Fibroblast of lung (primary cell): ENCODE measurements at regions not wholly inside any gene's neighbourhood (a gene's known extent, or its start where the extent isn't known, plus 50 kb on each side); places are given as distances from the start of the nearest gene placed in this dataset.

Experiments
- DNase-seq, 2 donors: peaks; one replicate each; pipeline versions ENCODE4 v3.0.0 to v3.0.0-alpha.2; 2010; ENCODE audit warnings: low read depth in 2 of 2
- H2AFZ ChIP-seq: 2 replicates; pipeline ENCODE4 v1.5.1; 2012; ENCODE audit warnings: low read length, control low read depth, inconsistent platforms
- H3K27ac ChIP-seq: 2 replicates; pipeline ENCODE4 v1.5.1; 2011; ENCODE audit warnings: low read length, control low read depth; ENCODE audit not compliant: insufficient read depth
- H3K27me3 ChIP-seq: 2 replicates; pipeline ENCODE4 v1.5.1; 2011; ENCODE audit warnings: mild to moderate bottlenecking, low read length; ENCODE audit not compliant: control insufficient read depth, insufficient read depth
- H3K36me3 ChIP-seq: 2 replicates; pipeline ENCODE4 v1.5.1; 2011; ENCODE audit warnings: low read length; ENCODE audit not compliant: control insufficient read depth, insufficient read depth
- H3K4me1 ChIP-seq: 2 replicates; pipeline ENCODE4 v1.5.1; 2011; ENCODE audit warnings: low read length; ENCODE audit not compliant: control insufficient read depth, insufficient read depth; ENCODE audit errors: extremely low read depth
- H3K4me2 ChIP-seq: 2 replicates; pipeline ENCODE4 v1.5.1; 2011; ENCODE audit warnings: low read length, control low read depth; ENCODE audit not compliant: insufficient read depth; ENCODE audit errors: extremely low read depth
- H3K4me3 ChIP-seq, 4 experiments: fragments of 200-600 bp in 1 of 4; sonication (generic) in 1 of 4; replicated peaks in 1 of 4; 2 replicates each; pipeline ENCODE4 v1.5.1; 2011 to 2016; ENCODE audit warnings: low read length in 4 of 4, low read depth in 3 of 4, mild to moderate bottlenecking in 3 of 4, control low read depth in 2 of 4, inconsistent platforms in 1 of 4, mixed read lengths in 1 of 4; ENCODE audit not compliant: insufficient read depth in 1 of 4; ENCODE audit errors: control extremely low read depth in 1 of 4
- H3K79me2 ChIP-seq: 2 replicates; pipeline ENCODE4 v1.5.1; 2012; ENCODE audit warnings: mild to moderate bottlenecking, low read length, inconsistent platforms; ENCODE audit not compliant: control insufficient read depth, insufficient read depth
- H3K9ac ChIP-seq: 2 replicates; pipeline ENCODE4 v1.5.1; 2011; ENCODE audit warnings: mild to moderate bottlenecking, low read length, control low read depth; ENCODE audit not compliant: insufficient read depth
- H3K9me3 ChIP-seq: 2 replicates; pipeline ENCODE4 v1.5.1; 2012; ENCODE audit warnings: low read depth, low read length; ENCODE audit not compliant: control insufficient read depth, insufficient read depth
- H4K20me1 ChIP-seq: 2 replicates; pipeline ENCODE4 v1.5.1; 2011; ENCODE audit warnings: low read length; ENCODE audit not compliant: control insufficient read depth, insufficient read depth; ENCODE audit errors: extremely low read depth
- CTCF ChIP-seq, 2 donors: IDR thresholded peaks in 1 of 2; conservative IDR thresholded peaks in 1 of 2; 1 replicate in 1 of 2; 2 replicates in 1 of 2; pipeline ENCODE4 v1.5.1; 2011 to 2012; ENCODE audit warnings: low read length in 2 of 2, control low read depth in 1 of 2, inconsistent platforms in 1 of 2, low read depth in 1 of 2, mild to moderate bottlenecking in 1 of 2
- EZH2 ChIP-seq: IDR thresholded peaks from 2 replicates; pipeline ENCODE4 v1.5.1; 2012; ENCODE audit warnings: low read length, control low read depth, mild to moderate bottlenecking; ENCODE audit errors: missing control alignments

GRCh38 chr5:170440771-170441392 lies 51.7 kb upstream of the KCNMB1 start:
- H3K36me3 ChIP-seq: no peaks in the 10 kb centered on the region
- TF ChIP-seq CTCF (conservative IDR thresholded peaks at IDR 0.05 in 1 of 2, IDR thresholded peaks at IDR 0.05 in 1 of 2; ENCODE audit: low read depth in 1 of 2, low read length in 2 of 2) (no peak), EZH2 (no peak)
- H3K27me3 ChIP-seq: no peaks in the 10 kb centered on the region
- H3K4me2 ChIP-seq: no peak overlapping the region
- no peak overlapping the region for H2AFZ ChIP-seq
- no peaks in the 10 kb centered on the region for H3K79me2 ChIP-seq
- no peaks in the 10 kb centered on the region for H3K9me3 ChIP-seq
- H3K4me1 ChIP-seq: no peaks in the 10 kb centered on the region
- no peak for DNase-seq
- H3K4me3 ChIP-seq: no peak overlapping the region
- H3K9ac ChIP-seq: no peak overlapping the region
- no peaks in the 10 kb centered on the region for H4K20me1 ChIP-seq
- no peak overlapping the region for H3K27ac ChIP-seq

GRCh38 chr5:170439944-170440269 lies 50.7 kb upstream of the KCNMB1 start:
- Histone ChIP-seq H3K36me3 (no peaks in the 10 kb centered on the region), H3K4me1 (no peaks in the 10 kb centered on the region), H3K4me3 (no peak overlapping the region), H4K20me1 (no peaks in the 10 kb centered on the region), H3K27ac (no peak overlapping the region), H3K4me2 (no peak overlapping the region), H3K27me3 (no peaks in the 10 kb centered on the region), H3K79me2 (no peaks in the 10 kb centered on the region), H2AFZ (no peak overlapping the region), H3K9ac (no peak overlapping the region), H3K9me3 (no peaks in the 10 kb centered on the region)
- no peak for DNase-seq
- TF ChIP-seq EZH2: no peak
- TF ChIP-seq CTCF (conservative IDR thresholded peaks at IDR 0.05 in 1 of 2, IDR thresholded peaks at IDR 0.05 in 1 of 2; ENCODE audit: low read depth in 1 of 2, low read length in 2 of 2): no peak

GRCh38 chr5:170439223-170439943 lies 50.2 kb upstream of the KCNMB1 start:
- TF ChIP-seq EZH2: no peak
- no peak for TF ChIP-seq CTCF (conservative IDR thresholded peaks at IDR 0.05 in 1 of 2, IDR thresholded peaks at IDR 0.05 in 1 of 2; ENCODE audit: low read depth in 1 of 2, low read length in 2 of 2)
- H3K79me2 ChIP-seq: no peaks in the 10 kb centered on the region

More at GRCh38 chr5:170439223-170439943, 50.2 kb upstream of the KCNMB1 start:
- no peak for DNase-seq
- Histone ChIP-seq H2AFZ (no peak overlapping the region), H3K4me3 (no peak overlapping the region), H3K36me3 (no peaks in the 10 kb centered on the region), H3K27me3 (no peaks in the 10 kb centered on the region), H3K9me3 (no peaks in the 10 kb centered on the region), H3K9ac (no peak overlapping the region), H4K20me1 (no peaks in the 10 kb centered on the region), H3K4me1 (no peaks in the 10 kb centered on the region), H3K27ac (no peak overlapping the region), H3K4me2 (no peak overlapping the region)
